HG03442 (cell line): ENCODE measurements at regions not wholly inside any gene's neighbourhood (a gene's known extent, or its start where the extent isn't known, plus 50 kb on each side); places are given as distances from the start of the nearest gene placed in this dataset.
A peak's percentile ranks its signal among the peaks of the same experiment; 100 is the strongest.

Experiments used
- ATAC-seq: cut with Tn5 transposase; IDR thresholded peaks from one replicate; pipeline ENCODE4 v1.9.1; 2021; ENCODE audit warnings: mild to moderate bottlenecking, moderate library complexity; ENCODE audit not compliant: unreplicated experiment

DNA sequence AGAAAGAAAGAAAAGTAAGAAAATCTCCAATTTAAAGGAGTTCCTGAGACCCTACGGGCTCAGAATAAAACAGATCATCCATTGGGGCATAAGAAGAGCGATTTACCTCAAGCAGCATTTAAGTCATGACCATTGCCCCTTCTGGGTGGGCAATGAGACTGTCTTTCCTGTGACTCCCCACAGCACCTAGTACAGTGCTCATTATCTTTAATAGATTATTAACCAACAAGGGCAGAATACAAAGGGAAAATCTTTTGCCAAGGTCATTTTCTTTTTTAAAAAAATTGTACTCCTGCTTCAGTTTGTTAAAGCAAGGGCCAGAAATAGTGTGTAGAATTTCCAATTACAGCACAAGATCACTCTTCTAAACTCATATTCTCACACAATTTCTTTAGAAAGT, 443.3 kb upstream of the AGTR1 start:
- no peak for ATAC-seq

DNA sequence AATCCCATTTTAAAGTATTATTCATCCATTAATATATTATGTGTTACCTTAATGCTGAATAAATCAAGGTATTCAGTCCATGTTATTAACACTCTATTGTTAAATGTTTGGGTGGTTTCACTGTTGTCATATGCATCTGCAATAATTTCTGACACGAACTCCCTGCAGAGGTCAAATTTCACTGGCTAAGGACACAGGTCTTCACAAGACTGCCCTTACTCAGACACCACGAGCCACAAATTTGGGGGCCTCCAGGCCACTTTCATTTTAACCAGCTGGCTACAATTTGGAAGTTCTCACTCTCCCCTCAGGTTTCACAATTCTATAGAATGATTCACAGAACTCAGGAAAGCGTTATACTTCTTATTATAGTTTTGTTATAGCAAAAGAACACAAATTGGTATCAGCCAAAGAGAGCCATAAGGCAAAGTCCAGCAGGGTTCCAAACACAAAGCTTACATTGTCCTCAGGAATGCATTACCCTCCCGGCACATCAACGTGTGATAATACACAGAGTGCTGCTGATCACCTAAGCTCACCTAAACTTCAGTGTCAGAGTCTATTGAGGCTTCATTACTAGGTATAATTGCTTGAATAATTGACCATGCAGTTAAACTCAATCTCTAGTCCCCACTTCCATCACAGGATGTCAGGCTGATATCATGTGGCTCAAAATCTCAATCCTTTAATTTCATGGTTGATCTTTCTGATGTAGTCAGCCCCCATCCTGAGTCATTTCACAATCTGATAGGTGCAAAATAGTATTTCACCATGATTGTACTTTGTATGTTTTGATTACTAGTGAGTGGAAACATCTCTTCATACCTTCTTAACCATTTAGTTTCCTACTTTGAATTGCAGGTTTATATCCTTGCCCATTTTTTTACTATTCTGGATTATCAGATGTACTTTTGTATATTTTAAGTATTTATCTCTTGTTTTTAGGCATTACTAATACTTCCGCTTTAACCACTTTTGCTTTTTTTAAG, 441.4 kb upstream of the AGTR1 start:
- ATAC-seq = no peak

DNA sequence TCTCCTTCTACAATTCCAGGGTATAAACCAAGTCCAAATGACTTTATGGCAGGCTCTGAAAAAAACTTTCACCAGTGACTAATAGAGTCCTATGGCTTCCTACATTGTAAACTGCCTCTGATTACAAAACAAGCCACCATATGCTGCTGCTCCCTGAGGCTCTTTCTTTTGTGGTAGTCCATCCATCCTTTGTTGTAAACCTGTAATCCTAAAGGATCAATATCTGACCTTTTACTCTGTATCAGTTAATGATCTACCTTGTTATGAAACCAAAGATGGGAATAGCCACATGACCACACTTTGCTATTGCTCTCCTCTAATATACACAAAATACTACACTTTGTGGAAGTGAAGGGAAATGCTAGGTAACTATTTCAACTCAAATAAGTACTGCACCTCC, 434.7 kb upstream of the AGTR1 start:
- no peak for ATAC-seq

DNA sequence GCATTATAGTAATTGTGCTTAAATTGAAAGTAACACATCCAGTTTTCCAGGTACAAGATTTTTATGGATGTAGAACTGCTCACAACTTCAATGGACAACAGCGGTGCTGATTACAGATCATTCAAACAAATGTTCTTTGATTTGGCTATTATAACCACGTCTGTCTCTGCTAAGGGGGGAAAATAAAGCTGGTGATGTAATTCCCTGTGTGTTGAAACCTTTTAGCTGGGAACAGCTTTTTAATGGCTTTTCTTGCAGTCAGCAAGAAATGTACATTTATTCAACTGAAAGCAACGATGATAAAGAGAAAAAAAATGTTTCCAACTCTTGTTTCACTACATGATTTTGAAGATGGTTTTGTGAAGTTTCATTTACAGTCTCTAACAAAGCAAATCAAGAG, 431.9 kb upstream of the AGTR1 start:
- no peak for ATAC-seq

DNA sequence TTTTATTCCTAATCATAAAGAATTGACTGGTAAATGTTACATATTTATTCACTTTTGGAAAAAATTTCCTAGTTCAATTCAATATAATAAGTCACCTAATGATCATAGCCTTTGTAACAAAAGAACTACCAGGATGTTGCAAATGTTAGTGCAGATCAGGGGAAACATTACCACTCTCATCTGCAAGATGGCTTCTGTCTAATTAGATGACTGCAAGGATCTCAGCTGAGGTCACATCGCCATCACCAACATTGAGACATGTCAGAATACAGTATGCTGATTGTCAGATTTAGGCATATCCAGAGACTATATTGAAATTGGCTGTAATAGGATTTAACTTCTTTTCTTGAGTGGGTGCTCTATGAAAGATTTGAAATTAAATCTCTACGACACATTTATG, 431.4 kb upstream of the AGTR1 start:
- ATAC-seq = no peak

DNA sequence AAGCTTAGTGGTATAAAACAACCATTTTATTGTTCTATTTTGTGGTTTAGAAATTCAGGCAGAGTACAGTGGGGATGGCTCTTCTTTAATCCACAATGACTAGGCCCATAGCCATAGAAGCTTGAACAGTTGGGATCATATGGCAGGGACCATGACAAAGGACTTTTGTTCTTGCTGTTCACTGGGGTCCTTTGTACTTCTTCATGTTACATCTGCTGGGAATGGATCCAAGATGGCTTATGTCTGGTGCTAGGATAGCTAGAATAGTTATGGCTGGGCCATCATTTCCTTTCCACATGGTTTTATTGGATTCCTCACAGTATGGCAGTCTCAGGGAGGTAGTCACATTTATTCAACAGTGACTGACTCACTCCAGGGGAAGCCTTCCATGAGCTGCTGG, 427.9 kb upstream of the AGTR1 start:
- ATAC-seq = no peak

DNA sequence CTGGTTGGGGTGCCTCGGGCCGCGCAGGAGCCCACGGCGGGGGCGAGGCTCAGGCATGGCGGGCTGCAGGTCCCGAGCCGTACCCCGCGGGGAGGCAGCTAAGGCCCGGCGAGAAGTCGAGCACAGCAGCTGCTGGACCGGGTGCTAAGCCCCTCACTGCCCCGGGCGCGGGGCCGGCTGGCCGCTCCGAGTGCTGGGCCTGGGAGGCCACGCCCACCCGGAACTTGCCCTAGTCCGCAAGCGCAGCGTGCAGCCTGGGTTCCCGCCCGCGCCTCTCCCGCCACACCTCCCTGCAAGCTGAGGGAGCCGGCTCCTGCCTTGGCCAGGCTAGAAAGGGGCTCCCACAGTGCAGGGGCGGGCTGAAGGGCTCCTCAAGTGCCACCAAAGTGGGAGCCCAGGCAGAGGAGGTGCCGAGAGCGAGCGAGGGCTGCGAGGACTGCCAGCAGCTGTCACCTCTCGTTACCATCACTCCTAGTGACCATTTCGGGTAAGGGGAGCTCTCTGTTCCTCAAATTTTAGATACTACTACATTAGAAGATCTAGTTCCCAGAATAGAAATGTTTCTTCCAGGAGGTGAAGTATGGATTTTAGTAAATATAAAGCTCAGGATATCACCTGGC, 417.0 kb upstream of the AGTR1 start:
- ATAC-seq = no peak

DNA sequence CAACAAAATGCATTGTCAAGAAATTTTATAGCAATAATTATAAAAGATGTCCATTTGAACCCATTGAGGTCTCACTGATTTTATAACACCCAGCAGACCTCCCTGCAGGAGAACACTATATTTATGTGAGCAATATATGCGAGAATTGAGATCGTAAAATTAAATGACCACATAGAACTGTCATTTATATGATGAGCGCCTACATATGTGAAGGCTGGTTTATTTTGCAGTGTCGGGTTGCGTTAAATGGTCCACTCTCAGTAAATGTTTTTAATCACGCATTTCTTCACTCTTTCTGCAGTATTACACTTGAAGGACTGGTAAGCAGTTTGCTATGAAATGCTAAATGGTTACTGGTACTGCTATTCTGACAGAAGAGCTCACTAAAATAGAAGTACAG, 408.5 kb upstream of the AGTR1 start:
- ATAC-seq = no peak

DNA sequence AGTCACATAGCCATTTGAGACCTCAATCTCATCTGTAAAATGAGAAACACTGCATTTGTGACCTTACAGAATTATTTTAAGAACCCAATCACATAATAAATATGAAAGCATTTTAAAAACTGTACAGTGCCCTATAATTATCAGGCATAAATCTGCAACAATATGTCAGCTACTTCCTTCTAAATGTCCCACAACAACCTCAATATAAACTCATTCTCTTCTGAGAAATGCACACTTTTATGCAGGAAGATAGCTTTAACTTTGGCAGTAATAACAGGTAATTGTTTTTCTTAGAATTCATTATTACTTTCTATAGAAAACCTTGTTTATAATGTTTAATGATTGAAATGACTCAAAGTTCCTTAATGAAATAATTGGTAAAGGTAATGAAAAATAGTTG, 400.7 kb upstream of the AGTR1 start:
- ATAC-seq = no peak

DNA sequence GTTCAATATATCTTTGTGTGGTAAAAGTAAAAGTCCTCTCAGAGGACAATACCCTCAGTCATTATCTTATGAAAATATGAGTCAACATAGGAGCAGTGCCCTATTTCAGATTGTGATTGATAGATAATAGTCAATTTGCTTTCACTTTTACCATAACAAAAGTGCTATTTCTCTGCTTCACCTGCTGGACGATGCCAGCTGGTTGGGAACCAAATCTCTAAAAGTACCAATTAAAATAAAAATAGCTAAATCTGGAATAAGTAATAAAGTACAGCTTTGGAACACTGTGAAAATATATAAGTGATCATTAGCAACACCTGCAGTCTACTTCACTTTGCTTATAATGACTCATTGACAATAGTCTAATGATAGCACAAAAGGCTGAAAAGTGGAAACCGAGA, 390.3 kb upstream of the AGTR1 start:
- ATAC-seq = peak; percentile 88

DNA sequence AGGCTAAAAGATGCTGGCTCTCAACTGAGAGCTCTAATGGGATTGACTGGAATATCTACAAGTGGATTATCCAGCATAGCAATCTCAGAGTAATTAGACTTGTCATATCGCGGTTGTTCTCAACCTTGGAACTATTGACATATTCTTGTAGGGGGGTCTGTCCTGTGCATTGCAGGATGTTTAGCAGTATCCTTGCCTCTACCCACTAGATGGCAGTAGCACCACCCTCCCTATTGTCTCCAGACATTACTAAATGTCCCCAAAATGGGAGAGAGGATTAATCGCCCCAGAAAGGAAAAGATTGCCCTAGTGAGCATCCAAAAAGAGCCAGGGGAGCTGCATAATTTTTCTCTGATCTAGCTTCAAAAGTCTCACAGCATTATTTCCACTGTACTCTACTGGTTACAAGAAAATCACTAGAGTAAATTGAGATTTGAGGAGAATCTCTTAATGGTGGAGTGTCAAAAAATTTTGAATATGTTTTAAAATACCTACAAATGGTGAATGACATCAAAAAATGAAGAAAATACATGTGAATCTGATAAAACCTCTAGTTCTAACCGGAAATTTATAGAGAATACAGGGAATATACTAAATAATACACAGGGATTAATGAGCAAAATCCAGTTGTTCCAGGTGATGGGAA, 388.2 kb upstream of the AGTR1 start:
- ATAC-seq = peak; percentile 90

DNA sequence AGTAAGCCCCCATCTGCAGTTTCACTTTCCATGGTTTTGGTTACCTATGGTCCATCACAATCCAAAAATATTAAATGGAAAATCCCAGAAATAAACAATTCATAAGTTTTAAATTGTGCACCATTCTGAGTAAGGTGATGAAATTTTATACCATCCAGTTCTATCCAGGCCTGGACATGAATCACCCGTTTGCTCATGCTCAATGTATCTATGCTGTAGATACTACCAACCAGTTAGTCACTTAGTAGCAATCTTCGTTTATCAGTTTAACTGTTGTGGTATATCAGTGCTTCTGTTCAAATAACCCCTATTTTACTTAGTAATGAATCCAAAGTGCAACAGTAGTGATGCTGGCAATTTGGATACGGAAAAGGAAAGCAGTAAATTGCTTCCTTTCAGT, 381.9 kb upstream of the AGTR1 start:
- ATAC-seq = no peak

DNA sequence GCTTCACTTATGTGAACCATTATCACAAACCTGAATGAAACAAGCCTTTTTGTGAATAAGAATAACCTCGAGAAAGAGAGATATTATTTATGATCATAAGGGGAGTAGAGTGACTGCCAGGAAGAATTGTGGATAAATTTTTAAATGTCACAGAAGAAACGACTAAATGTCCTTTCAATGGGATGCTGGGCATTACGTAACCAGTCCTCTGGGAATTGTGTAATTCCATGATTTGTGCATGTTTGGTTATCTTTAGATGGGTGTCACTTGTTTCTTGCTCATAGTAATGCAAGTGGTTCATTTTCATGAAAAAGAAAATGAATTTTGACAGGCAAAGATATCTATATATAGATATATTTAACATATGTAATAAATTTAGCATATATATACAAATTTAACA, 379.5 kb upstream of the AGTR1 start:
- ATAC-seq = no peak

DNA sequence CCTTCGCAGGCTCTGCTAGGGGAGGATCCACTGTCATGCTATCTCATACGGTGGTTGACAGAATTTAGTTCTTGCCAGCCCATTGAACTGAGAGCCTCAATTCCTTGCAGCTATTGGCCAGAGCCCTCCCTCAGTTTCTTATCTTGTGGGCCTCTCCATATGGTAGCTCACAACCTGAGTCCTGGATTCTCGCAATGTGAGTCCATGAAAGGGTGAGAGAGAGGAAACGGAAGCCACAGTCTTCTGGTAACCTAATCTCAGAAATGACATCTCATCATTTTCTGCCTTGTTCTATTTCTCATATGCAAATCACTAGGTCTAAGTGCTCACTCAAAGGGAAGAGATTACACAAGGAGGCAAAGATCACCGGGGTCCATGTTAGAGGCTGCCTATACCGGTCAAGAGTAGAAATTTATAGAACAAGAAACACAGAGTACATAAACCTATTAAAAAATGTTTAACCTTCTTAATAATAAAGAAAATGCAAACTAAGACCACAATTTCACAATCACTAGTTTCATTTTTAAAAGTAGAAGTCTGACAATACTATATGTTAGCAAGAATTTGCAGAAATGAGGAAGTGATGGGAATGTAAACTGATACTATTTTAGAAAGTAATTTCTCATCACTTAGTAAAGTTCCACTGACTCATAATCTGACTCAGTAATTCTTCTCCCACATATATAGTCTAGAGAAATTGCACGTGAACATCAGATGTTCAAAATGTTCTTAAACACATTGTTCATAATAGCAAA, 378.4 kb upstream of the AGTR1 start:
- ATAC-seq = peak; percentile 90

DNA sequence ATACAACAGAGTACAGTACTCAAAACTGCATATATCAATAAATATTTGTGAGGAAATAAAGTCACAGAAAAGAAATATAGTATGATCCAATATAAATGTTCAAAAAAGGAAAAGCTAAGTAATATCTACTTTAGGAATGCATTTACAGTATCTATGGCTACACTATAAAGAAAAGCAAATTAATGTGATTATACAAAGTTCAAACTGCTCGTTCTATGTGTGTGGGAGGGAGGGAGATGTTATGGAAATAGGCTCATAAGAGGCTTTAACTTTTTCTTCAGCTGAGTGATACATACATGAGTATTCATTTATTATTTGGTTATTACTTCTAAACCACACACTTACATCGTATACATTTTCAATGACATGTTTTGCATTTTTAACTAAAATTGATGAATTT, 377.7 kb upstream of the AGTR1 start:
- no peak for ATAC-seq

DNA sequence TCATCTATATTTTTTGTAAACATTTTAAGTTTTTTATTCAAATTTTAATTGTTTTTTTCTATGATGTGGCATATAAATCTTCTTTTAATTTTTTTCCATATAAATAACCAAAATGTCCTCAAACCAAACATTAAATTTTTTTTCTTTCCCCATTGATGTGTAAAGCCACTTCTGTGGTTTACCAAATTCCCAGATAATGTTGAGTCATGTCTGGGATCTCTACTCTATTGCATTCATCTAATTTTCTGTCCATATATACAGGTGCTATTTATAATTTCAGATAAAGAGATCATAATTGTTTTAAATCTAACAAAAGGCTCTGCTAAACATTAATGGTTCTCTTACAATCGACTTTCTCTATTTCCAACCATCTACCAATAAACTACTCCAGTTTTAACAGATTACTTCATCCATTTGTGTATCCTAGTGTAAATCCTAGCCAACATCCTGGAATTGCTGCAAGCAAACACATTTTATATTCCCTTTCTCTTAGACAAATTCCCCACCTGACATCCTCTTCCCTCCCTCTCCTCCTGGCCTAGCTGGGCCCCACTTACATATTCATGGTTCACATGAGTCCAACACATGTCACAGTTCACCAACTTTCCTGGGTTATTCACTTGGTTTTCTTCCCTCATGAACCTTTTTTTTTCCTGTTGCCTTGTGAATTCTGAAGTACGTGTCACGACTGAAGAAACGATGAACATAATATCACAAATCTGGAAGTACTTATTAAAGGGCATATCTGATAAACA, 368.0 kb upstream of the AGTR1 start:
- no peak for ATAC-seq

DNA sequence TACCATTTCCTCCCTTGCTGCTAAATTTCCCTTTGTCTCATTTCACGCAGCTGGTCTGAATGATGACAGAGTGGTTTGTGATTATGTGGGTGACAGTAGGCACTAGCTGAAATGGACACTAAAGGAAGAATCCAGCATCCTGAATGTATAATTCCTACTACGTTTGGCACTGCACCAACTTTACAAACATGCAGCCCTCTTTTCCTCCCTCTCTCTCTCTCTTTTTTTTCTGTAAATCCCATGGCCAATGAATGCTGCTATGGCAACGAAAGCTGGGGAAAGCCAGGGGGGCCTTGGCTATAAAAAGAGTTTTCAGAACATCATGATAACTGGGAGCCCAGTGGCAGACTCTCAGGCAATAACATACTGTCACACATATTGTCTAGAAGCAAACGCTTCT, 367.2 kb upstream of the AGTR1 start:
- ATAC-seq = no peak

DNA sequence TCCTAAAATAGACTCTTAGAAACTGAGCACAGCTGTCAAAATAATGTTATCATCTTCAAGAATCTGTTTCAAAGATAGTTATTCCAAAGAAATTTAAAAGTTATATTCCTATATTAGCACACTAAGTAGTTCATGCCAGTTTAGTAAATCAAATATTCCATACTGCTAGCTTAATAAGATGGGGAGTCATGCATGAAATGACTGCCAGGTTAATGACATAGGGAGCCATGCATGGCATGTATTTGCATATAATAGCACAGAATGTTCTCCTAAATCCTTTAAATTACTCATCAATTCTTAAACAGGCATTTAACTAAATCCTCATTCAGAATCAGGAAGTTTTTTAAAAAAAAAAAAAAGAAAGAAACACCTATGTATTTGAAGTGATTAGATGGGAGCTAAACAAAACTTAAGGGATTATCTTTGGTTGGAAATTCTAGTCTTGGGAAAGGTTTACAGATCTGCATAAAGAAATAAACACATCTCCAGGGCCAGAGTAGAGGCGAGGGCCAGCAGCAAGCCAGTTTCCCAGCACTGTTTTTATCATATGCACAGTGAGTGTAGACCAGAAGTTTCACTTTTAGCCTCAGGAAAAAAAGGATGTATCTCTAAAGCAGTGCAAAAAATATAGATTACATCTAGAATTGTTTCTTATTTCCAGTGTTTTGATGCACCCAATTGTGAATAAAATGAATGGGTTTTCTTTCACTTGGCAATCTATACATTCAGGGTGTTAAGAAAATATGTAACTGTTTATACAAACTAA, 366.4 kb upstream of the AGTR1 start:
- ATAC-seq = peak; percentile 52

DNA sequence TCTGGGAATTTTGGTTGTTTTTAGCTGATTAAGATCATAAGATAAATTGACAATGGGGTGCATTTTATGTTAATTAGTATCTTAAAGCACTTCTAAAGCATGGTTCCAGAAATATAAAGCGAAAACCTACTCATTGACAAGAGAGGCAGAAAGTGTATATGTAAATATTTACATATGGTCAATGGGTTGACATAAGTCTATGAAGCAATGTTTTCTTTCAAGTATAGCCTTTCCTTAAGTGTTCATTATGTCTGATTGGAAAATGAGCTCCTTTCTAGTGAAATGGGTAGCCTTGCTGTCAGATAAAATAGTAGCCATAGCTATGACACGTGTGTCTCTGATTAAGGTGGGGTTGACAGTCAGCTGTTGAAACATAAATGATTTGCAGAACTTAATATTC, 365.2 kb upstream of the AGTR1 start:
- no peak for ATAC-seq

DNA sequence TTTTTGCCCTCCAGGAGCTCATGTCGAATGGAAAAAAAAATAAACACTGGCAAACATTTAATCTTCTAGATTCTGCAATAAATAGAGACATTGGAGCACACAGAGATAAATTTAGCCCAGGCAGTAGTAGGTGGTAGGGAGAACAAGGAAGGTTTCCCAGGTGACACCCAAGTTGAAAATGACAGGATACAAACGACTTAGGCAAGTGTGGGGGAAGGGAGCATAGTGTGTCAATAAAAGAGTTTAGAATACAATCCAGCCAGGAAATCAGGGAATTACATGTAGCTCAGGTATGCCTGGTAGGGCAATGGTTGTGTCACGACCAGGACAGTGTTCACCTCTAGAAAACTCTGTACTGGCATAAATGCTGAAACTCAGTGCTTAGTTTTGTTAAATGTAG, 364.6 kb upstream of the AGTR1 start:
- no peak for ATAC-seq
